Kidney (tissue), 13 donors: ENCODE measurements at regions not wholly inside any gene's neighbourhood (a gene's known extent, or its start where the extent isn't known, plus 50 kb on each side); places are given as distances from the start of the nearest gene placed in this dataset.

Source experiments
- DNase-seq, 5 donors: peaks; one replicate each; pipeline ENCODE4 v3.0.0-alpha.2; 2013 to 2020
- FAIRE-seq: peaks from 2 replicates; lab custom pipeline; 2012; peaks lifted over from hg19 to GRCh38; lab: Jason Lieb, UNC
- H3K27ac ChIP-seq, 2 donors: one replicate each; pipeline ENCODE4 v1.7.0; 2013; ENCODE audit warnings: low read depth in 2 of 2, low read length in 2 of 2, inconsistent platforms in 1 of 2
- H3K27me3 ChIP-seq: one replicate; pipeline ENCODE4 v1.7.1; 2013; ENCODE audit warnings: low read length, inconsistent platforms; ENCODE audit not compliant: control insufficient read depth, insufficient read depth
- H3K36me3 ChIP-seq, 3 donors: one replicate each; pipeline versions ENCODE4 v1.7.0 to v1.7.1; 2013; ENCODE audit warnings: low read length in 3 of 3, control low read depth in 1 of 3, inconsistent platforms in 1 of 3; ENCODE audit not compliant: insufficient read depth in 3 of 3, control insufficient read depth in 2 of 3
- H3K4me1 ChIP-seq, 3 donors: one replicate each; pipeline versions ENCODE4 v1.7.0 to v1.7.1; 2013; ENCODE audit warnings: low read length in 3 of 3, inconsistent platforms in 1 of 3, low read depth in 1 of 3; ENCODE audit not compliant: control insufficient read depth in 2 of 3, insufficient read depth in 2 of 3
- H3K4me3 ChIP-seq, 3 donors: one replicate each; pipeline versions ENCODE4 v1.7.0 to v1.8.1; 2013; ENCODE audit warnings: low read length in 3 of 3, control low read depth in 1 of 3, inconsistent platforms in 1 of 3
- H3K9ac ChIP-seq, 3 donors: one replicate each; pipeline versions ENCODE4 v1.7.0 to v1.7.1; 2013; ENCODE audit warnings: low read length in 3 of 3, control low read depth in 1 of 3, inconsistent platforms in 1 of 3
- H3K9me3 ChIP-seq, 3 donors: one replicate each; pipeline versions ENCODE4 v1.7.0 to v1.7.1; 2013; ENCODE audit warnings: low read length in 3 of 3, control low read depth in 1 of 3, inconsistent platforms in 1 of 3; ENCODE audit not compliant: control insufficient read depth in 2 of 3, insufficient read depth in 1 of 3
- CTCF ChIP-seq: IDR thresholded peaks from 3 replicates; pipeline ENCODE4 v1.5.1; 2012; ENCODE audit warnings: mild to moderate bottlenecking, moderate library complexity, borderline replicate concordance; ENCODE audit not compliant: insufficient read depth; ENCODE audit errors: extremely low read depth
- intact Hi-C: fragments of 100-400 bp; cut with DNase I; formaldehyde crosslinking; loops from one replicate; pipeline ENCODE4 v1.11.1; 2022
- donor health status: control.
- donor health status: control.
- donor health status: control.
- donor health status: control.
- donor health status: control.
- donor health status: DM: yes; HTN: yes; CAD: no.
- donor health status: Normal renal cell carcinoma (clear cell type).

DNA sequence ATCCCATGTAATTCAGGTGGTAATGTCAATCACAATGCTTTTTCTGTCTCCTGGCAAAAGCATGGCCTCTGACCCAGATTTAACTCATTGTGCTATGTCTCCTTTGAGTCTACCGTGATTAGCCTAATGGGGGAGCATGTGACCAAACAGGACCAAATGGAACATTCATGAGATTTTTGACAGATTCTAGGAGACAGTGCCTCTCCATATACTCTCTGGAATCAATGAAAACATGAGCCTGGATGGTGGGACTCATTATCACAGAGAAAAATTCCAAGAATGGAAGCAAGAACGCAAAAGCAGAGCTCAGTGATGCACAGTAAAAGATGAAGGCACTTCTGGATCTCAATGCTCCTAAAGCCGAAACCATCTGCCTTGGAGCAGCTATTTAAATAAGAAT is 307.9 kb upstream of the MON1B start:
- intact Hi-C loops, result no loop called here
- DNase-seq, result no peak

DNA sequence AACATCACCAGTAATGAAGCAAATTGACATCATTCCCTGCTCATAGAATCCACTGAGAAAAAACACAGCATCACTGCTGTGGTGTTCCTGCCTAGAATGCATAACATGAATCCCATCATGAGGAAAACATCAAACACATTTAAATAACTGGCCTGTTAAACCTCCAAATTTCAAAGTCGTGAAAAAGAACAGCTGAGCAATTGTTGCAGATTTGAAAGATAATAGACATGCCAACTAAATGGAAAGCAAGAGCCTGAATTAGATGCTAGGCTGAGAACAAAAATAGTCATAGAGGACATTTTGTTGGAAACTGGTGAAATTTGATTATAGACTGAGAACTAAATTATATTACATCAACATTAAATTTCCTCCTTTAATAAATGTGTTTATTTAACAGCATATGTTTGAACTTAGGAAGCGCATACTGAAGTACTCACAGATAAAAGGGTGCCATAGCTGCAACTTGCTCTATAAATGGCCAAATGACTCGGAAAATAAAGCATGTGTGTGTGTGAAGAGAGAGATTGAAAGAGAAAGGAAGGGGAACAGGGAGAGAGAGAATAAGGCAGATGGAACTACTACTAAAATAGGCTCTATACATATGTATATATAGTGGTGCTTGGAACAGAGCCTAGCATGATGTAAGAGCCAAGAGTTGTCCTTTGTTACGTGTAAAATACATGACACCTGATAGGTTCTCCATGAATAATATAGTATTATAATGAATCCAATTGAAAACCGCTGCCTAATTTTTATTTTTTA is 305.0 kb upstream of the MON1B start:
- Histone ChIP-seq H3K27ac (no peak overlapping the region), H3K9me3 (no peaks in the 10 kb centered on the region), H3K4me3 (no peak overlapping the region), H3K9ac (no peak overlapping the region), H3K4me1 (no peaks in the 10 kb centered on the region), H3K27me3 (no peaks in the 10 kb centered on the region), H3K36me3 (no peaks in the 10 kb centered on the region)
- TF ChIP-seq CTCF, result no peak
- DNase-seq (no peak), FAIRE-seq (no peak)
- intact Hi-C loops, result no loop called here

More for the DNA sequence above, 307.9 kb upstream of the MON1B start:
- H3K27ac ChIP-seq, result no peak overlapping the region
- H3K4me3 ChIP-seq, result no peak overlapping the region
- H3K36me3 ChIP-seq, result no peaks in the 10 kb centered on the region
- no peak for FAIRE-seq
- no peaks in the 10 kb centered on the region for H3K4me1 ChIP-seq
- no peak overlapping the region for H3K9ac ChIP-seq
- no peaks in the 10 kb centered on the region for H3K27me3 ChIP-seq
- no peak for TF ChIP-seq CTCF
- H3K9me3 ChIP-seq, result no peaks in the 10 kb centered on the region

GRCh38 chr16:76897816-76898215 is 293.2 kb upstream of the MON1B start:
- H3K27ac ChIP-seq, result no peak overlapping the region
- no peak overlapping the region for H3K9ac ChIP-seq
- no peaks in the 10 kb centered on the region for H3K9me3 ChIP-seq
- no peak for TF ChIP-seq CTCF
- FAIRE-seq (no peak), DNase-seq (no peak)
- no peaks in the 10 kb centered on the region for H3K4me1 ChIP-seq
- H3K36me3 ChIP-seq, result no peaks in the 10 kb centered on the region
- no peaks in the 10 kb centered on the region for H3K27me3 ChIP-seq
- intact Hi-C loops, result no loop called here
- no peak overlapping the region for H3K4me3 ChIP-seq
